H1 (cell line): ENCODE measurements at regions not wholly inside any gene's neighbourhood (a gene's known extent, or its start where the extent isn't known, plus 50 kb on each side); places are given as distances from the start of the nearest gene placed in this dataset.

Experiments used
- CTCF ChIA-PET: fragments of 300-600 bp; sonication (Branson Sonifier 250); formaldehyde crosslinking; loops from one replicate; lab custom pipeline; 2021; ENCODE audit not compliant: partially characterized antibody; lab: Charles Lee
- POLR2A ChIA-PET: fragments of 300-600 bp; sonication (Branson Sonifier 250); formaldehyde crosslinking; loops from one replicate; lab custom pipeline; 2021; ENCODE audit warnings: inconsistent platforms; ENCODE audit not compliant: partially characterized antibody; lab: Charles Lee
- DNase-seq, 2 experiments: peaks; one replicate each; pipeline versions ENCODE4 v3.0.0 to v3.0.0-alpha.2; 2010 to 2022; ENCODE audit warnings: low spot score in 2 of 2, low read depth in 1 of 2, mixed read lengths in 1 of 2
- FAIRE-seq: peaks from 2 replicates; lab custom pipeline; 2011; peaks lifted over from hg19 to GRCh38; lab: Jason Lieb, UNC
- H2AFZ ChIP-seq: 2 replicates; pipeline ENCODE4 v1.8.1; 2012; ENCODE audit warnings: low read length, inconsistent platforms
- H2AK5ac ChIP-seq: 2 replicates; pipeline ENCODE4 v1.6.1; 2013; ENCODE audit warnings: low read depth, low read length
- H2BK120ac ChIP-seq: replicated peaks from 2 replicates; pipeline ENCODE3; 2013; ENCODE audit warnings: low read depth, low read length, inconsistent platforms
- H2BK12ac ChIP-seq: 2 replicates; pipeline ENCODE4 v1.6.1; 2013; ENCODE audit warnings: low read depth, low read length
- H2BK15ac ChIP-seq: 2 replicates; pipeline ENCODE4 v1.6.1; 2013; ENCODE audit warnings: low read length
- H2BK20ac ChIP-seq: 2 replicates; pipeline ENCODE4 v1.6.1; 2013; ENCODE audit warnings: low read length
- H2BK5ac ChIP-seq: 2 replicates; pipeline ENCODE4 v1.6.1; 2013; ENCODE audit warnings: low read depth, low read length
- H3K14ac ChIP-seq: 2 replicates; pipeline ENCODE4 v1.6.1; 2013; ENCODE audit warnings: inconsistent platforms; ENCODE audit not compliant: insufficient read length
- H3K18ac ChIP-seq: 2 replicates; pipeline ENCODE4 v1.6.1; 2013; ENCODE audit warnings: low read length; ENCODE audit errors: extremely low read depth
- H3K23ac ChIP-seq: 2 replicates; pipeline ENCODE4 v1.6.1; 2013; ENCODE audit warnings: inconsistent platforms; ENCODE audit not compliant: insufficient read length
- H3K23me2 ChIP-seq: 2 replicates; pipeline ENCODE4 v1.6.1; 2013; ENCODE audit warnings: low read depth, low read length
- H3K27ac ChIP-seq: 2 replicates; pipeline ENCODE4 v1.6.1; 2011; ENCODE audit warnings: low read depth, low read length, inconsistent platforms
- H3K27me3 ChIP-seq, 4 experiments: replicated peaks in 1 of 4; 1 replicate in 1 of 4; 2 replicates in 3 of 4; pipeline versions ENCODE4 v1.6.1 to v1.8.1; 2011 to 2013; ENCODE audit warnings: low read length in 3 of 4, mild to moderate bottlenecking in 3 of 4, inconsistent platforms in 2 of 4, mixed read lengths in 2 of 4, moderate library complexity in 1 of 4; ENCODE audit not compliant: control insufficient read depth in 3 of 4, insufficient read depth in 3 of 4; ENCODE audit errors: extremely low read depth in 1 of 4
- H3K36me3 ChIP-seq, 4 experiments: 2 replicates each; pipeline versions ENCODE4 v1.6.1 to v1.8.1; 2011 to 2013; ENCODE audit warnings: mild to moderate bottlenecking in 4 of 4, low read length in 3 of 4, moderate library complexity in 2 of 4, control low read depth in 1 of 4, inconsistent platforms in 1 of 4; ENCODE audit not compliant: insufficient read depth in 4 of 4, control insufficient read depth in 2 of 4
- H3K4ac ChIP-seq: replicated peaks from 2 replicates; pipeline ENCODE3; 2013; ENCODE audit warnings: low read length, low read depth, mixed read lengths, inconsistent platforms; ENCODE audit not compliant: insufficient read length
- H3K4me1 ChIP-seq, 4 experiments: replicated peaks in 1 of 4; 1 replicate in 1 of 4; 2 replicates in 3 of 4; pipeline versions ENCODE4 v1.6.1 to v1.8.1; 2011 to 2013; ENCODE audit warnings: low read length in 3 of 4, inconsistent platforms in 2 of 4, mixed read lengths in 1 of 4; ENCODE audit not compliant: insufficient read depth in 4 of 4, control insufficient read depth in 3 of 4
- H3K4me2 ChIP-seq, 2 experiments: 2 replicates each; pipeline versions ENCODE4 v1.6.1 to v1.8.1; 2011 to 2013; ENCODE audit warnings: low read depth in 2 of 2, low read length in 2 of 2, control low read depth in 1 of 2, inconsistent platforms in 1 of 2, mild to moderate bottlenecking in 1 of 2; ENCODE audit not compliant: insufficient read depth in 1 of 2
- H3K4me3 ChIP-seq, 4 experiments: fragments of 200-600, 300-600 bp in 1 of 4; sonication (generic), shearing (Covaris generic), sonication (Bioruptor Twin) in 1 of 4; 2 replicates each; pipeline versions ENCODE4 v1.5.1 to v1.8.1; 2011 to 2016; ENCODE audit warnings: low read length in 4 of 4, low read depth in 3 of 4, control low read depth in 2 of 4, inconsistent platforms in 2 of 4, mild to moderate bottlenecking in 2 of 4, mixed read lengths in 1 of 4, moderate library complexity in 1 of 4; ENCODE audit not compliant: insufficient read depth in 2 of 4; ENCODE audit errors: extremely low read depth in 1 of 4
- H3K56ac ChIP-seq: replicated peaks from 2 replicates; pipeline ENCODE3; 2013; ENCODE audit warnings: low read depth, mild to moderate bottlenecking, mixed read lengths, low read length, inconsistent platforms; ENCODE audit not compliant: insufficient read length
- H3K79me1 ChIP-seq: 2 replicates; pipeline ENCODE4 v1.6.1; 2013; ENCODE audit warnings: low read depth, low read length, control low read depth
- H3K79me2 ChIP-seq, 2 experiments: 2 replicates each; pipeline versions ENCODE4 v1.6.1 to v1.8.1; 2012 to 2013; ENCODE audit warnings: low read length in 2 of 2, mild to moderate bottlenecking in 2 of 2, inconsistent platforms in 1 of 2; ENCODE audit not compliant: insufficient read depth in 2 of 2, control insufficient read depth in 1 of 2
- H3K9ac ChIP-seq, 4 experiments: replicated peaks in 1 of 4; 1 replicate in 1 of 4; 2 replicates in 3 of 4; pipeline versions ENCODE4 v1.6.1 to v1.8.1; 2011 to 2013; ENCODE audit warnings: low read depth in 3 of 4, low read length in 3 of 4, control low read depth in 2 of 4, mild to moderate bottlenecking in 2 of 4, moderate library complexity in 2 of 4, inconsistent platforms in 1 of 4; ENCODE audit errors: extremely low read depth in 1 of 4
- H3K9me3 ChIP-seq, 2 experiments: 2 replicates each; pipeline versions ENCODE4 v1.6.1 to v1.8.1; 2012 to 2013; ENCODE audit warnings: mild to moderate bottlenecking in 2 of 2, moderate library complexity in 2 of 2, control low read depth in 1 of 2, inconsistent platforms in 1 of 2, low read depth in 1 of 2, low read length in 1 of 2, mixed read lengths in 1 of 2; ENCODE audit not compliant: insufficient read depth in 2 of 2
- H4K20me1 ChIP-seq, 2 experiments: replicated peaks in 1 of 2; 2 replicates each; pipeline versions ENCODE3 to v1.8.1; 2011 to 2013; ENCODE audit warnings: inconsistent platforms in 2 of 2, low read length in 2 of 2, mild to moderate bottlenecking in 1 of 2; ENCODE audit not compliant: insufficient read depth in 2 of 2, control insufficient read depth in 1 of 2
- H4K5ac ChIP-seq: 2 replicates; pipeline ENCODE4 v1.6.1; 2013; ENCODE audit warnings: low read length, low read depth, mixed read lengths, inconsistent platforms; ENCODE audit not compliant: insufficient read length
- H4K8ac ChIP-seq: 2 replicates; pipeline ENCODE4 v1.8.0; 2013; ENCODE audit warnings: mild to moderate bottlenecking, moderate library complexity, low read length, inconsistent platforms; ENCODE audit not compliant: insufficient read depth; ENCODE audit errors: extremely low read depth
- H4K91ac ChIP-seq: replicated peaks from 2 replicates; pipeline ENCODE3; 2013; ENCODE audit warnings: low read length, mixed read lengths, inconsistent platforms; ENCODE audit not compliant: insufficient read length
- BCL11A ChIP-seq, 2 experiments: IDR thresholded peaks; one replicate each; pipeline ENCODE4 v1.6.1; 2011; ENCODE audit warnings: low read depth in 2 of 2, low read length in 2 of 2, mild to moderate bottlenecking in 2 of 2
- HDAC2 ChIP-seq, 2 experiments: fragments of 300-600 bp in 1 of 2; sonication (generic) in 1 of 2; IDR thresholded peaks; 2 replicates each; pipeline ENCODE4 v1.6.1; 2011 to 2012; ENCODE audit warnings: low read depth in 2 of 2, low read length in 2 of 2, mild to moderate bottlenecking in 2 of 2, moderate library complexity in 2 of 2, borderline replicate concordance in 1 of 2, inconsistent platforms in 1 of 2
- KDM1A ChIP-seq: fragments of 200-600, 300-600 bp; sonication (generic); IDR thresholded peaks from 2 replicates; pipeline ENCODE4 v1.7.1; 2016; ENCODE audit warnings: mild to moderate bottlenecking, low read length, borderline replicate concordance
- NANOG ChIP-seq: IDR thresholded peaks from 2 replicates; pipeline ENCODE4 v1.6.1; 2011; ENCODE audit warnings: low read length, low read depth, mild to moderate bottlenecking, inconsistent platforms; ENCODE audit not compliant: insufficient read depth, poor library complexity, severe bottlenecking
- POLR2AphosphoS5 ChIP-seq: IDR thresholded peaks from 2 replicates; pipeline ENCODE4 v1.6.1; 2011; ENCODE audit warnings: low read depth, low read length
- SAP30 ChIP-seq: fragments of 300-600 bp; sonication (generic); IDR thresholded peaks from 2 replicates; pipeline ENCODE4 v1.7.1; 2012; ENCODE audit warnings: low read length, moderate library complexity, mild to moderate bottlenecking, inconsistent platforms; ENCODE audit not compliant: insufficient read depth, insufficient replicate concordance
- ZNF274 ChIP-seq: IDR thresholded peaks from 2 replicates; pipeline ENCODE4 v1.7.0; 2012; ENCODE audit warnings: low read length, borderline replicate concordance; ENCODE audit errors: extremely low read depth
- WGBS, 2 experiments: shearing (Covaris generic) in 1 of 2; methylation state at CpG; one replicate each; pipeline versions ENCODE4 v1.1.6 to v1.1.7; 2013 to 2015; ENCODE audit warnings: low lambda C conversion rate in 2 of 2, mixed read lengths in 2 of 2, inconsistent platforms in 1 of 2, low coverage in 1 of 2, missing lambda C conversion rate in 1 of 2; ENCODE audit not compliant: insufficient replicate concordance in 2 of 2, insufficient coverage in 1 of 2, insufficient read length in 1 of 2; ENCODE audit errors: extremely low coverage in 1 of 2, missing lambda C conversion rate in 1 of 2; 5-methylcytosine and 5-hydroxymethylcytosine counted together
- TF ChIP-seq, protein P1 (sequence below): IDR thresholded peaks from 2 replicates; pipeline ENCODE4 v1.6.1; 2012; ENCODE audit warnings: low read length, inconsistent platforms
- TF ChIP-seq, protein P2 (sequence below): IDR thresholded peaks from 2 replicates; pipeline ENCODE4 v1.6.1; 2011; ENCODE audit warnings: low read depth, mild to moderate bottlenecking, low read length; ENCODE audit not compliant: insufficient read depth

DNA sequence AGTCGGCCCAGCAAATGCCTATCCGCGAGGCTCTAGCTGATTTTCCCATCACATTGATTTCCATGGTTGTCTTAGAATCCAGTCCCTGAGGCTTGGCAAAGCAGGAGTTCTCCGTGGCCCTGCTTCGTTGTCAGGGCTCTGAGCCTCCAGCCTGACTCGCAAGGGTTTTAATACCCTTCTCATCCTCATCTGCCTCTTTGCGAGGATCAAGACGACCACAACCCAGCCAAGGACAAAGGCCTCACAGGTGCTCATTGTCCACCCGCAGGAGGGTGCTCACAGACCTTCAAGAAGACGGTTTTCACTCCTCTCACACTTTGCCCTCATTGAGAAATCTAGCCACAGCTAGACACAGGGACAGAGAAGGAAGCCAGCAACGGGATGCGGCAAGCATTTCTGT, 610.8 kb downstream of the KCNJ18 start:
- Histone ChIP-seq H3K9me3 (peaks cover 63 to 96% of the 10 kb centered on the region in 2 experiments), H3K36me3 (no peaks in the 10 kb centered on the region)
- TF ChIP-seq BCL11A (IDR thresholded peaks at IDR 0.05; ENCODE audit: low read depth in 2 of 2, low read length in 2 of 2) (no peak), ZNF274 (no peak), NANOG (no peak), POLR2AphosphoS5 (no peak), HDAC2 (IDR thresholded peaks at IDR 0.05; ENCODE audit: borderline replicate concordance in 1 of 2, low read depth in 2 of 2, low read length in 2 of 2) (no peak), KDM1A (no peak), SAP30 (no peak)
- TF ChIP-seq, protein P1, sequence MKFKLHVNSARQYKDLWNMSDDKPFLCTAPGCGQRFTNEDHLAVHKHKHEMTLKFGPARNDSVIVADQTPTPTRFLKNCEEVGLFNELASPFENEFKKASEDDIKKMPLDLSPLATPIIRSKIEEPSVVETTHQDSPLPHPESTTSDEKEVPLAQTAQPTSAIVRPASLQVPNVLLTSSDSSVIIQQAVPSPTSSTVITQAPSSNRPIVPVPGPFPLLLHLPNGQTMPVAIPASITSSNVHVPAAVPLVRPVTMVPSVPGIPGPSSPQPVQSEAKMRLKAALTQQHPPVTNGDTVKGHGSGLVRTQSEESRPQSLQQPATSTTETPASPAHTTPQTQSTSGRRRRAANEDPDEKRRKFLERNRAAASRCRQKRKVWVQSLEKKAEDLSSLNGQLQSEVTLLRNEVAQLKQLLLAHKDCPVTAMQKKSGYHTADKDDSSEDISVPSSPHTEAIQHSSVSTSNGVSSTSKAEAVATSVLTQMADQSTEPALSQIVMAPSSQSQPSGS: no peak
- TF ChIP-seq, protein P2, sequence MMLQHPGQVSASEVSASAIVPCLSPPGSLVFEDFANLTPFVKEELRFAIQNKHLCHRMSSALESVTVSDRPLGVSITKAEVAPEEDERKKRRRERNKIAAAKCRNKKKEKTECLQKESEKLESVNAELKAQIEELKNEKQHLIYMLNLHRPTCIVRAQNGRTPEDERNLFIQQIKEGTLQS: no peak

More for the DNA sequence above, 610.8 kb downstream of the KCNJ18 start:
- no peak overlapping the region for H3K4me3 ChIP-seq
- H3K14ac ChIP-seq: no peak overlapping the region
- no peaks in the 10 kb centered on the region for H4K20me1 ChIP-seq
- no peak overlapping the region for H4K91ac ChIP-seq
- H3K4ac ChIP-seq: no peak overlapping the region
- no peak overlapping the region for H2BK5ac ChIP-seq
- H3K79me1 ChIP-seq: no peaks in the 10 kb centered on the region
- CTCF ChIA-PET: no interaction called here
- no peak overlapping the region for H2BK15ac ChIP-seq
- H3K23me2 ChIP-seq: no peaks in the 10 kb centered on the region
- no peak overlapping the region for H2AFZ ChIP-seq
- no peak overlapping the region for H4K8ac ChIP-seq
- H3K23ac ChIP-seq: no peak overlapping the region
- no peak overlapping the region for H4K5ac ChIP-seq
- H3K79me2 ChIP-seq: no peaks in the 10 kb centered on the region
- no peak overlapping the region for H2AK5ac ChIP-seq
- H2BK20ac ChIP-seq: no peak overlapping the region
- H2BK12ac ChIP-seq: no peak overlapping the region
- FAIRE-seq (no peak), DNase-seq (no peak)
- H3K27me3 ChIP-seq: no peaks in the 10 kb centered on the region
- no peak overlapping the region for H3K56ac ChIP-seq
- no peak overlapping the region for H3K4me2 ChIP-seq
- H3K18ac ChIP-seq: no peak overlapping the region
- H3K9ac ChIP-seq: no peak overlapping the region
- H3K27ac ChIP-seq: no peak overlapping the region
- POLR2A ChIA-PET: no interaction called here
- H3K4me1 ChIP-seq: no peaks in the 10 kb centered on the region
- WGBS, 2 experiments: 90% methylated on average over 12 of the region's 12 CpGs; no CpG with 5 or more reads in 1 of the 2 experiments
- no peak overlapping the region for H2BK120ac ChIP-seq
